Ishikawa (cell line): ENCODE measurements at regions not wholly inside any gene's neighbourhood (a gene's known extent, or its start where the extent isn't known, plus 50 kb on each side); places are given as distances from the start of the nearest gene placed in this dataset.

Experiments used
- CEBPB ChIP-seq: IDR thresholded peaks from 2 replicates; pipeline ENCODE4 v1.6.1; 2012
- CREB1 ChIP-seq: IDR thresholded peaks from 2 replicates; pipeline ENCODE4 v1.6.1; 2012; ENCODE audit warnings: low read depth
- EGR1 ChIP-seq: IDR thresholded peaks from 2 replicates; pipeline ENCODE4 v1.6.1; 2012
- EP300 ChIP-seq: IDR thresholded peaks from 2 replicates; pipeline ENCODE4 v1.6.1; 2012; ENCODE audit warnings: borderline replicate concordance
- FOXM1 ChIP-seq: IDR thresholded peaks from 2 replicates; pipeline ENCODE4 v1.6.1; 2012; ENCODE audit warnings: low read depth, borderline replicate concordance
- NFIC ChIP-seq: IDR thresholded peaks from 2 replicates; pipeline ENCODE4 v1.6.1; 2012
- TAF1 ChIP-seq: IDR thresholded peaks from 2 replicates; pipeline ENCODE4 v1.6.1; 2012; ENCODE audit warnings: low read depth, mild to moderate bottlenecking
- TCF12 ChIP-seq: IDR thresholded peaks from 2 replicates; pipeline ENCODE4 v1.6.1; 2012; ENCODE audit warnings: low read depth
- TEAD4 ChIP-seq: IDR thresholded peaks from 2 replicates; pipeline ENCODE4 v1.6.1; 2012
- YY1 ChIP-seq: IDR thresholded peaks from 2 replicates; pipeline ENCODE4 v1.6.1; 2012; ENCODE audit warnings: low read depth
- ZBTB7A ChIP-seq: IDR thresholded peaks from 2 replicates; pipeline ENCODE4 v1.6.1; 2012; ENCODE audit warnings: low read depth
- TF ChIP-seq, protein P1 (sequence below): IDR thresholded peaks from 2 replicates; pipeline ENCODE4 v1.6.1; 2012
- TF ChIP-seq, protein P2 (sequence below): IDR thresholded peaks from 2 replicates; pipeline ENCODE4 v1.6.1; 2012
- TF ChIP-seq, protein P3 (sequence below): IDR thresholded peaks from 2 replicates; pipeline ENCODE4 v1.6.1; 2012; ENCODE audit warnings: low read depth, mild to moderate bottlenecking

DNA sequence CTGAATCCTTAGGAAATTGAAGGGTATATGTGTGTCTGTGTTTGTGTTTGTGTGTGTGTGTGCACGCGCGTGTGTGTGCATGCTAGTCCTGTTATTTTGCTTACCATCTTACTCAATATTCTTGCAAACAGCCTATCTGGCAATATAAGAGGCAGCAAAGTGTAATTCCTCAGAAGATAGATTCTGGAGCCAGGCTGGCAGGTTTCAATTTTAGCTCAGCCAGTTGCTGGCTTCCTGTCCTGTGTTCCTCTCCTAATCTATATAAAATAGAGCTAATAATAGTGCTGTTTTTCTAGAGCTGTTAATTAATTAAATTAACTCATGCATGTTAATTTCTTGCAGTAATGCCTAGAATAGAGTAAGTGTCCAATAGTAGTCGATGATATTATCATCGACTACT is 256.2 kb downstream of the PIK3C3 start:
- no peak for TF ChIP-seq NFIC
- TF ChIP-seq, protein P1, sequence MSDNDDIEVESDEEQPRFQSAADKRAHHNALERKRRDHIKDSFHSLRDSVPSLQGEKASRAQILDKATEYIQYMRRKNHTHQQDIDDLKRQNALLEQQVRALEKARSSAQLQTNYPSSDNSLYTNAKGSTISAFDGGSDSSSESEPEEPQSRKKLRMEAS = no peak
- no peak for TF ChIP-seq FOXM1
- TF ChIP-seq TAF1 = no peak
- no peak for TF ChIP-seq EGR1
- TF ChIP-seq, protein P2, sequence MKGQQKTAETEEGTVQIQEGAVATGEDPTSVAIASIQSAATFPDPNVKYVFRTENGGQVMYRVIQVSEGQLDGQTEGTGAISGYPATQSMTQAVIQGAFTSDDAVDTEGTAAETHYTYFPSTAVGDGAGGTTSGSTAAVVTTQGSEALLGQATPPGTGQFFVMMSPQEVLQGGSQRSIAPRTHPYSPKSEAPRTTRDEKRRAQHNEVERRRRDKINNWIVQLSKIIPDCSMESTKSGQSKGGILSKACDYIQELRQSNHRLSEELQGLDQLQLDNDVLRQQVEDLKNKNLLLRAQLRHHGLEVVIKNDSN = no peak
- TF ChIP-seq, protein P3, sequence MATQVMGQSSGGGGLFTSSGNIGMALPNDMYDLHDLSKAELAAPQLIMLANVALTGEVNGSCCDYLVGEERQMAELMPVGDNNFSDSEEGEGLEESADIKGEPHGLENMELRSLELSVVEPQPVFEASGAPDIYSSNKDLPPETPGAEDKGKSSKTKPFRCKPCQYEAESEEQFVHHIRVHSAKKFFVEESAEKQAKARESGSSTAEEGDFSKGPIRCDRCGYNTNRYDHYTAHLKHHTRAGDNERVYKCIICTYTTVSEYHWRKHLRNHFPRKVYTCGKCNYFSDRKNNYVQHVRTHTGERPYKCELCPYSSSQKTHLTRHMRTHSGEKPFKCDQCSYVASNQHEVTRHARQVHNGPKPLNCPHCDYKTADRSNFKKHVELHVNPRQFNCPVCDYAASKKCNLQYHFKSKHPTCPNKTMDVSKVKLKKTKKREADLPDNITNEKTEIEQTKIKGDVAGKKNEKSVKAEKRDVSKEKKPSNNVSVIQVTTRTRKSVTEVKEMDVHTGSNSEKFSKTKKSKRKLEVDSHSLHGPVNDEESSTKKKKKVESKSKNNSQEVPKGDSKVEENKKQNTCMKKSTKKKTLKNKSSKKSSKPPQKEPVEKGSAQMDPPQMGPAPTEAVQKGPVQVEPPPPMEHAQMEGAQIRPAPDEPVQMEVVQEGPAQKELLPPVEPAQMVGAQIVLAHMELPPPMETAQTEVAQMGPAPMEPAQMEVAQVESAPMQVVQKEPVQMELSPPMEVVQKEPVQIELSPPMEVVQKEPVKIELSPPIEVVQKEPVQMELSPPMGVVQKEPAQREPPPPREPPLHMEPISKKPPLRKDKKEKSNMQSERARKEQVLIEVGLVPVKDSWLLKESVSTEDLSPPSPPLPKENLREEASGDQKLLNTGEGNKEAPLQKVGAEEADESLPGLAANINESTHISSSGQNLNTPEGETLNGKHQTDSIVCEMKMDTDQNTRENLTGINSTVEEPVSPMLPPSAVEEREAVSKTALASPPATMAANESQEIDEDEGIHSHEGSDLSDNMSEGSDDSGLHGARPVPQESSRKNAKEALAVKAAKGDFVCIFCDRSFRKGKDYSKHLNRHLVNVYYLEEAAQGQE = no peak
- TF ChIP-seq CEBPB = no peak
- TF ChIP-seq TEAD4 = no peak
- TF ChIP-seq YY1 = no peak
- TF ChIP-seq CREB1 = no peak
- TF ChIP-seq EP300 = no peak
- TF ChIP-seq ZBTB7A = no peak
- TF ChIP-seq TCF12 = no peak
